K562 (cell line): ENCODE measurements at regions not wholly inside any gene's neighbourhood (a gene's known extent, or its start where the extent isn't known, plus 50 kb on each side); places are given as distances from the start of the nearest gene placed in this dataset.
"Not testable (repeated sequence)": the region's sequence is repeated elsewhere in the genome, so short reads cannot be mapped to it uniquely, and the experiment has no call there.

Source experiments
- ATAC-seq: fragments of 200-7000 bp; cut with Tn5 transposase; 3 replicates; pipeline ENCODE4 v1.9.1; 2020; ENCODE audit warnings: moderate library complexity
- BruUV-seq: library from RNA; stranded (reverse); fragments of 400-500 nt; replicated peaks from 2 replicates; lab custom pipeline; 2021; lab: Mats Ljungman, UMichigan
- CTCF ChIA-PET: fragments of 300-600 bp; formaldehyde crosslinking; extraction: SDS; loops from one replicate; lab custom pipeline; 2021; ENCODE audit warnings: low intra/inter-chr PET ratio; lab: Yijun Ruan, JAX
- POLR2A ChIA-PET: fragments of 300-600, 350-650 bp; sonication (Branson Sonifier 250); formaldehyde crosslinking; extraction: SDS; loops from one replicate; lab custom pipeline; 2021; ENCODE audit warnings: antibody characterized with exemption, inconsistent platforms; lab: Yijun Ruan, JAX
- DNase-seq, 4 experiments: peaks; one replicate each; pipeline versions ENCODE4 v3.0.0 to v3.0.0-alpha.2; 2011 to 2018; ENCODE audit warnings: low spot score in 3 of 4, mixed read lengths in 3 of 4; ENCODE audit errors: extremely low read depth in 1 of 4
- FAIRE-seq: peaks from 2 replicates; lab custom pipeline; 2011; peaks lifted over from hg19 to GRCh38; lab: Jason Lieb, UNC
- H2AFZ ChIP-seq: 2 replicates; pipeline ENCODE4 v1.6.0; 2011; ENCODE audit warnings: low read depth, low read length, control low read depth, inconsistent platforms
- H3K27ac ChIP-seq: fragments of 200-600 bp; 3 replicates; pipeline ENCODE4 v1.8.0; 2011; ENCODE audit warnings: low read depth, mild to moderate bottlenecking, control low read depth, inconsistent platforms, low read length, moderate library complexity, mixed read lengths; ENCODE audit errors: extremely low read depth
- H3K27me3 ChIP-seq, 2 experiments: fragments of 300-600 bp in 1 of 2; 2 replicates in 1 of 2; 3 replicates in 1 of 2; pipeline versions ENCODE4 v1.6.0 to v1.8.0; 2011; ENCODE audit warnings: inconsistent platforms in 2 of 2, low read length in 2 of 2, mild to moderate bottlenecking in 1 of 2, mixed read lengths in 1 of 2, moderate library complexity in 1 of 2; ENCODE audit not compliant: control insufficient read depth in 2 of 2, insufficient read depth in 2 of 2
- H3K36me3 ChIP-seq: fragments of 300-600 bp; 3 replicates; pipeline ENCODE4 v1.8.0; 2011; ENCODE audit warnings: mild to moderate bottlenecking, low read length, inconsistent platforms; ENCODE audit not compliant: control insufficient read depth, insufficient read depth
- H3K4me1 ChIP-seq, 2 experiments: fragments of 200-600 bp in 1 of 2; replicated peaks in 1 of 2; 2 replicates in 1 of 2; 3 replicates in 1 of 2; pipeline versions ENCODE4 v1.5.1 to v1.8.0; 2011; ENCODE audit warnings: inconsistent platforms in 2 of 2, low read length in 2 of 2, mild to moderate bottlenecking in 1 of 2, mixed read lengths in 1 of 2, moderate library complexity in 1 of 2; ENCODE audit not compliant: control insufficient read depth in 2 of 2, insufficient read depth in 2 of 2
- H3K4me2 ChIP-seq: 2 replicates; pipeline ENCODE4 v1.6.1; 2011; ENCODE audit warnings: low read length, control low read depth, inconsistent platforms, mixed read lengths; ENCODE audit not compliant: insufficient read depth
- H3K4me3 ChIP-seq: fragments of 200-600 bp; sonication (generic), shearing (Covaris generic); 2 replicates; pipeline ENCODE4 v1.5.1; 2016; ENCODE audit warnings: control low read depth, inconsistent platforms
- H3K79me2 ChIP-seq: fragments of 200-600 bp; 3 replicates; pipeline ENCODE4 v1.8.0; 2011; ENCODE audit warnings: low read length, inconsistent platforms; ENCODE audit not compliant: control insufficient read depth, insufficient read depth
- H3K9ac ChIP-seq, 2 experiments: 2 replicates each; pipeline versions ENCODE4 v1.6.0 to v1.6.1; 2011; ENCODE audit warnings: low read depth in 2 of 2, low read length in 2 of 2, control low read depth in 1 of 2, inconsistent platforms in 1 of 2, mild to moderate bottlenecking in 1 of 2, mixed read lengths in 1 of 2; ENCODE audit not compliant: insufficient read depth in 1 of 2
- H3K9me1 ChIP-seq: one replicate; pipeline ENCODE4 v1.6.0; 2011; ENCODE audit warnings: inconsistent platforms, mild to moderate bottlenecking, low read length, moderate library complexity; ENCODE audit not compliant: control insufficient read depth, insufficient read depth
- H3K9me3 ChIP-seq: replicated peaks from 2 replicates; pipeline ENCODE4 v1.5.1; 2011; ENCODE audit warnings: low read depth, low read length, inconsistent platforms; ENCODE audit not compliant: control insufficient read depth, insufficient read depth
- H4K20me1 ChIP-seq: replicated peaks from 2 replicates; pipeline ENCODE4 v1.6.1; 2011; ENCODE audit warnings: low read length, inconsistent platforms, mixed read lengths; ENCODE audit not compliant: control insufficient read depth, insufficient read depth
- BCOR ChIP-seq: fragments of 450-650 bp; IDR thresholded peaks from 2 replicates; pipeline ENCODE4 v1.6.1; 2016
- HDAC2 ChIP-seq: fragments of 450-650 bp; IDR thresholded peaks from 2 replicates; pipeline ENCODE4 v1.6.1; 2016; ENCODE audit warnings: mild to moderate bottlenecking
- KDM1A ChIP-seq, 2 experiments: fragments of 450-650 bp; IDR thresholded peaks; 2 replicates each; pipeline ENCODE4 v1.6.1; 2016; ENCODE audit warnings: mild to moderate bottlenecking in 2 of 2
- MTA2 ChIP-seq: fragments of 450-650 bp; IDR thresholded peaks from 2 replicates; pipeline ENCODE4 v1.6.1; 2016; ENCODE audit warnings: low read depth
- SRSF1 ChIP-seq: fragments of 200-400 bp; formaldehyde crosslinking; IDR thresholded peaks from 2 replicates; pipeline ENCODE4 v1.6.1; 2017; ENCODE audit warnings: mild to moderate bottlenecking, low read depth, low read length, moderate library complexity
- WGBS: fragments of 100-300 bp; shearing (Covaris generic); methylation state at CpG from one replicate; pipeline ENCODE4 v1.1.6; 2016; ENCODE audit warnings: low coverage, mixed read lengths; ENCODE audit not compliant: insufficient coverage; ENCODE audit errors: missing lambda C conversion rate; 5-methylcytosine and 5-hydroxymethylcytosine counted together
- in situ Hi-C: fragments of 300-500 bp; cut with MboI; formaldehyde crosslinking; loops from 4 replicates; pipeline ENCODE4 v1.15.0; 2018; ENCODE audit warnings: inconsistent platforms, mixed read lengths
- intact Hi-C: fragments of 100-400 bp; cut with micrococcal nuclease; formaldehyde crosslinking; loops from 2 replicates; pipeline ENCODE4 v1.14.2; 2022
- TF ChIP-seq, protein P1 (sequence below): fragments of 450-650 bp; IDR thresholded peaks from 2 replicates; pipeline ENCODE4 v1.6.1; 2016; ENCODE audit warnings: mild to moderate bottlenecking, moderate library complexity

DNA sequence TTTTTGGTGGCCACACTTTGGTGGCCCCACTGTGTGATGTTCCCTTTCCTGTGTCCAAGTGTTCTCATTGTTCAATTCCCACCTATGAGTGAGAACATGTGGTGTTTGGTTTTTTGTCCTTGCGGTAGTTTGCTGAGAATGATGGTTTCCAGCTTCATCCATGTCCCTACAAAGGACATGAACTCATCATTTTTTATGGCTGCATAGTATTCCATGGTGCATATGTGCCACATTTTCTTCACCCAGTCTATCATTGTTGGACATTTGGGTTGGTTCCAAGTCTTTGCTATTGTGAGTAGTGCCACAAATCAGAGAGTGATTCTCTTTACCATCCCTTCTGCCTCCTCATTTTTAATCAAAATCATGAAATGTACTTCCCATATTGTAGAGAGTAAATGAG is 114.0 kb upstream of the NR2F2 start:
- H3K4me2 ChIP-seq, CTCF ChIA-PET, BruUV-seq, H3K9ac ChIP-seq, ATAC-seq, intact Hi-C loops, H3K9me1 ChIP-seq, H3K79me2 ChIP-seq, H4K20me1 ChIP-seq, H2AFZ ChIP-seq, H3K9me3 ChIP-seq, DNase-seq, H3K4me1 ChIP-seq, H3K27ac ChIP-seq, FAIRE-seq, in situ Hi-C loops, POLR2A ChIA-PET, H3K27me3 ChIP-seq, H3K36me3 ChIP-seq, H3K4me3 ChIP-seq: not testable (repeated sequence)
- WGBS, result no CpG with 5 or more reads among the region's 1 CpG
- TF ChIP-seq KDM1A (IDR thresholded peaks at IDR 0.05) (peak; percentile 23 to 52; a peak in 1 of 4 replicates), HDAC2 (0 out of 2 replicates have a peak, but pooled peaks have one; percentile 20), BCOR (peak; percentile 58; the same call in 1 of the 2 replicates)

DNA sequence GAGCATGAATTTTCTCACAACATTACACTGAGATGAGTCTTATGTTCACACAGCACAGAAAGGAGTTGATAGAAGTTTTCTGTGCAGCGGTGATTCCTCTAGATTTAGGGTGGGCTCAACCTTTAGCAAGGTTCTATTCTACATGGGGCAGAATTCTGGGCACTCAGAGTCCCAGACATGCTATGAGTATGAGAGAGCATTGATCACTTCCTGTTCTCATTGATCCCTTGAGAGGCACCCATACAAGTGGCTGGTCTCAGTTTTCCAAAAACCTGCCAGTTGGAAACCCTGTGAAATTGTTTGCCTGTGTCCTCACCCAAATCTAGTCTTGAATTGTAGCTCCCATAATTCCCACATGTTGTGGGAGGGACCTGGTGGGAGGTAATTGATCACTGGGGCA is 112.5 kb upstream of the NR2F2 start:
- no peak overlapping the region for H3K4me2 ChIP-seq
- no peaks in the 10 kb centered on the region for H4K20me1 ChIP-seq
- no peaks in the 10 kb centered on the region for H3K9me3 ChIP-seq
- FAIRE-seq, result no peak
- H2AFZ ChIP-seq, result no peak overlapping the region
- H3K79me2 ChIP-seq, result no peaks in the 10 kb centered on the region
- H3K4me1 ChIP-seq, result no peaks in the 10 kb centered on the region
- WGBS, result 88% methylated on average over 1 of the region's 1 CpG
- H3K27ac ChIP-seq, result no peak overlapping the region
- POLR2A ChIA-PET, result interaction anchor here (0.6 to 0.7 kb wide), 2 partner anchors 44 to 118 kb away, joined by 3 to 4 read pairs; no protein-coding TSS in a partner anchor
- ATAC-seq, result no peak
- no peaks in the 10 kb centered on the region for H3K9me1 ChIP-seq
- intact Hi-C loops (no loop called here), in situ Hi-C loops (no loop called here)
- no TSS peak for BruUV-seq
- no peak overlapping the region for H3K4me3 ChIP-seq
- no peaks in the 10 kb centered on the region for H3K27me3 ChIP-seq
- no peaks in the 10 kb centered on the region for H3K36me3 ChIP-seq
- H3K9ac ChIP-seq, result no peak overlapping the region
- CTCF ChIA-PET, result no interaction called here
- no peak for DNase-seq
- TF ChIP-seq, protein P1, sequence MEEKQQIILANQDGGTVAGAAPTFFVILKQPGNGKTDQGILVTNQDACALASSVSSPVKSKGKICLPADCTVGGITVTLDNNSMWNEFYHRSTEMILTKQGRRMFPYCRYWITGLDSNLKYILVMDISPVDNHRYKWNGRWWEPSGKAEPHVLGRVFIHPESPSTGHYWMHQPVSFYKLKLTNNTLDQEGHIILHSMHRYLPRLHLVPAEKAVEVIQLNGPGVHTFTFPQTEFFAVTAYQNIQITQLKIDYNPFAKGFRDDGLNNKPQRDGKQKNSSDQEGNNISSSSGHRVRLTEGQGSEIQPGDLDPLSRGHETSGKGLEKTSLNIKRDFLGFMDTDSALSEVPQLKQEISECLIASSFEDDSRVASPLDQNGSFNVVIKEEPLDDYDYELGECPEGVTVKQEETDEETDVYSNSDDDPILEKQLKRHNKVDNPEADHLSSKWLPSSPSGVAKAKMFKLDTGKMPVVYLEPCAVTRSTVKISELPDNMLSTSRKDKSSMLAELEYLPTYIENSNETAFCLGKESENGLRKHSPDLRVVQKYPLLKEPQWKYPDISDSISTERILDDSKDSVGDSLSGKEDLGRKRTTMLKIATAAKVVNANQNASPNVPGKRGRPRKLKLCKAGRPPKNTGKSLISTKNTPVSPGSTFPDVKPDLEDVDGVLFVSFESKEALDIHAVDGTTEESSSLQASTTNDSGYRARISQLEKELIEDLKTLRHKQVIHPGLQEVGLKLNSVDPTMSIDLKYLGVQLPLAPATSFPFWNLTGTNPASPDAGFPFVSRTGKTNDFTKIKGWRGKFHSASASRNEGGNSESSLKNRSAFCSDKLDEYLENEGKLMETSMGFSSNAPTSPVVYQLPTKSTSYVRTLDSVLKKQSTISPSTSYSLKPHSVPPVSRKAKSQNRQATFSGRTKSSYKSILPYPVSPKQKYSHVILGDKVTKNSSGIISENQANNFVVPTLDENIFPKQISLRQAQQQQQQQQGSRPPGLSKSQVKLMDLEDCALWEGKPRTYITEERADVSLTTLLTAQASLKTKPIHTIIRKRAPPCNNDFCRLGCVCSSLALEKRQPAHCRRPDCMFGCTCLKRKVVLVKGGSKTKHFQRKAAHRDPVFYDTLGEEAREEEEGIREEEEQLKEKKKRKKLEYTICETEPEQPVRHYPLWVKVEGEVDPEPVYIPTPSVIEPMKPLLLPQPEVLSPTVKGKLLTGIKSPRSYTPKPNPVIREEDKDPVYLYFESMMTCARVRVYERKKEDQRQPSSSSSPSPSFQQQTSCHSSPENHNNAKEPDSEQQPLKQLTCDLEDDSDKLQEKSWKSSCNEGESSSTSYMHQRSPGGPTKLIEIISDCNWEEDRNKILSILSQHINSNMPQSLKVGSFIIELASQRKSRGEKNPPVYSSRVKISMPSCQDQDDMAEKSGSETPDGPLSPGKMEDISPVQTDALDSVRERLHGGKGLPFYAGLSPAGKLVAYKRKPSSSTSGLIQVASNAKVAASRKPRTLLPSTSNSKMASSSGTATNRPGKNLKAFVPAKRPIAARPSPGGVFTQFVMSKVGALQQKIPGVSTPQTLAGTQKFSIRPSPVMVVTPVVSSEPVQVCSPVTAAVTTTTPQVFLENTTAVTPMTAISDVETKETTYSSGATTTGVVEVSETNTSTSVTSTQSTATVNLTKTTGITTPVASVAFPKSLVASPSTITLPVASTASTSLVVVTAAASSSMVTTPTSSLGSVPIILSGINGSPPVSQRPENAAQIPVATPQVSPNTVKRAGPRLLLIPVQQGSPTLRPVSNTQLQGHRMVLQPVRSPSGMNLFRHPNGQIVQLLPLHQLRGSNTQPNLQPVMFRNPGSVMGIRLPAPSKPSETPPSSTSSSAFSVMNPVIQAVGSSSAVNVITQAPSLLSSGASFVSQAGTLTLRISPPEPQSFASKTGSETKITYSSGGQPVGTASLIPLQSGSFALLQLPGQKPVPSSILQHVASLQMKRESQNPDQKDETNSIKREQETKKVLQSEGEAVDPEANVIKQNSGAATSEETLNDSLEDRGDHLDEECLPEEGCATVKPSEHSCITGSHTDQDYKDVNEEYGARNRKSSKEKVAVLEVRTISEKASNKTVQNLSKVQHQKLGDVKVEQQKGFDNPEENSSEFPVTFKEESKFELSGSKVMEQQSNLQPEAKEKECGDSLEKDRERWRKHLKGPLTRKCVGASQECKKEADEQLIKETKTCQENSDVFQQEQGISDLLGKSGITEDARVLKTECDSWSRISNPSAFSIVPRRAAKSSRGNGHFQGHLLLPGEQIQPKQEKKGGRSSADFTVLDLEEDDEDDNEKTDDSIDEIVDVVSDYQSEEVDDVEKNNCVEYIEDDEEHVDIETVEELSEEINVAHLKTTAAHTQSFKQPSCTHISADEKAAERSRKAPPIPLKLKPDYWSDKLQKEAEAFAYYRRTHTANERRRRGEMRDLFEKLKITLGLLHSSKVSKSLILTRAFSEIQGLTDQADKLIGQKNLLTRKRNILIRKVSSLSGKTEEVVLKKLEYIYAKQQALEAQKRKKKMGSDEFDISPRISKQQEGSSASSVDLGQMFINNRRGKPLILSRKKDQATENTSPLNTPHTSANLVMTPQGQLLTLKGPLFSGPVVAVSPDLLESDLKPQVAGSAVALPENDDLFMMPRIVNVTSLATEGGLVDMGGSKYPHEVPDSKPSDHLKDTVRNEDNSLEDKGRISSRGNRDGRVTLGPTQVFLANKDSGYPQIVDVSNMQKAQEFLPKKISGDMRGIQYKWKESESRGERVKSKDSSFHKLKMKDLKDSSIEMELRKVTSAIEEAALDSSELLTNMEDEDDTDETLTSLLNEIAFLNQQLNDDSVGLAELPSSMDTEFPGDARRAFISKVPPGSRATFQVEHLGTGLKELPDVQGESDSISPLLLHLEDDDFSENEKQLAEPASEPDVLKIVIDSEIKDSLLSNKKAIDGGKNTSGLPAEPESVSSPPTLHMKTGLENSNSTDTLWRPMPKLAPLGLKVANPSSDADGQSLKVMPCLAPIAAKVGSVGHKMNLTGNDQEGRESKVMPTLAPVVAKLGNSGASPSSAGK, result no peak
- TF ChIP-seq SRSF1 (no peak), MTA2 (no peak)
